ENCODE measurements at regions not wholly inside any gene's neighbourhood (a gene's known extent, or its start where the extent isn't known, plus 50 kb on each side); places are given as distances from the start of the nearest gene placed in this dataset.

DNA sequence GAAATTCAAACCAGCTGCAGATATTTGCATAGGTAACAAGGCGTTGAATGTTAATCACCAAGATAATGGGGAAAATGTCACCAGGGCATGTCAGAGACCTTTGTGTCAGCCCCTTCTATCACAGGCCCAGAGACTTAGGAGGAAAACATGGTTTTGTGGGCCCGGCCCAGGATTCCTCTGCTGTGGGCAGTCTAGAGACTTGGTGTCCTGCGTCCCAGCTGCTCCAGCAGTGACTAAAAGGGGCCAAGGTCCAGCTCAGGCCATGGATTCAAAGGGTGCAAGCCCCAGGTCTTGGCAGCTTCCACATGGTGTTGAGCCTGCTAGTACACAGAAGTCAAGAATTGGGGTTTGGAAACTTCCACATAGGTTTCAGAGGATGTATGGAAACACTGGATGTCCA is 147.5 kb upstream of the ZWINT start:
- TF ChIP-seq ZFX (IDR thresholded peaks at IDR 0.05; ENCODE audit: borderline replicate concordance) = no peak
- TF ChIP-seq, protein P1, sequence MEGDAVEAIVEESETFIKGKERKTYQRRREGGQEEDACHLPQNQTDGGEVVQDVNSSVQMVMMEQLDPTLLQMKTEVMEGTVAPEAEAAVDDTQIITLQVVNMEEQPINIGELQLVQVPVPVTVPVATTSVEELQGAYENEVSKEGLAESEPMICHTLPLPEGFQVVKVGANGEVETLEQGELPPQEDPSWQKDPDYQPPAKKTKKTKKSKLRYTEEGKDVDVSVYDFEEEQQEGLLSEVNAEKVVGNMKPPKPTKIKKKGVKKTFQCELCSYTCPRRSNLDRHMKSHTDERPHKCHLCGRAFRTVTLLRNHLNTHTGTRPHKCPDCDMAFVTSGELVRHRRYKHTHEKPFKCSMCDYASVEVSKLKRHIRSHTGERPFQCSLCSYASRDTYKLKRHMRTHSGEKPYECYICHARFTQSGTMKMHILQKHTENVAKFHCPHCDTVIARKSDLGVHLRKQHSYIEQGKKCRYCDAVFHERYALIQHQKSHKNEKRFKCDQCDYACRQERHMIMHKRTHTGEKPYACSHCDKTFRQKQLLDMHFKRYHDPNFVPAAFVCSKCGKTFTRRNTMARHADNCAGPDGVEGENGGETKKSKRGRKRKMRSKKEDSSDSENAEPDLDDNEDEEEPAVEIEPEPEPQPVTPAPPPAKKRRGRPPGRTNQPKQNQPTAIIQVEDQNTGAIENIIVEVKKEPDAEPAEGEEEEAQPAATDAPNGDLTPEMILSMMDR (IDR thresholded peaks at IDR 0.05) = no peak
- no peak overlapping the region for H3K27ac ChIP-seq

DNA sequence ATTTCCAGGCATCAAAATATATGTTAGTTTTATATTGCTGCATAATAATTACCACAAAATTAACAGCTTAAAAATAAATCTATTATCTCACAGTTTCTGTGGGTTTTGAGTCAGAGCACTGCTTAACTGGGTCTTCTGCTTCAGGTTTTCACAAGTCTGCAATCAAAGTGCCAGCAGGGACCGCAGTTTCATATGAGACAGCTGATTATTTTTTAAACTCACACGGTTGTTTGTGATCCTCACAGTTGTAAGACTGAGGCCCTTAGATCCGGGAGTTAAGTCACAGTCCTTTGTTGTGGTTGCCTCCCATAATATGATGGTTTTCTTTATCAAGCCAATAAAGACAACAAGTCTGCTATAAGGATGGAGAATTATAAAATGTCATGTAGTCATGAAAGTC is 146.0 kb upstream of the ZWINT start:
- TF ChIP-seq, protein P1 (IDR thresholded peaks at IDR 0.05) = no peak
- no peak for TF ChIP-seq ZFX (IDR thresholded peaks at IDR 0.05; ENCODE audit: borderline replicate concordance)
- H3K27ac ChIP-seq = no peak overlapping the region

DNA sequence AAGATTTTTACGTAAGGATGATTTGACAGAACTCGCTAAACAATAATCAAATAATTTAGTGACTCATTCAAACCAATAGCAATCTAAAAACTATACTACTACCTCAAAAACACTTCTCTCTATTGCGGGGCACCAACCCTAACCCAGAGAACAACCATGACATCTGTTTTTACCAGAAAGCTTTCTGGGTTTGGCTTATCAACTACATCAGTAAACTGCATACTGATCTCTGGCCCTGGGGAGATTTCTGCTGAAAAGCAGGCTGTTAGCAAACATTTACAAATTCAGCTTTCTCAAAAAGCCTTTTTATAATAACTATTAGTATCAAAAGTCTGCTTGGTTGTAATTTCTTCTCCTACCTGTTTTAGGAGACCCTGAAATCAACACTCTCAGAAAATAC is 144.5 kb upstream of the ZWINT start:
- no peak overlapping the region for H3K27ac ChIP-seq
- TF ChIP-seq, protein P1 (IDR thresholded peaks at IDR 0.05) = no peak
- no peak for TF ChIP-seq ZFX (IDR thresholded peaks at IDR 0.05; ENCODE audit: borderline replicate concordance)

DNA sequence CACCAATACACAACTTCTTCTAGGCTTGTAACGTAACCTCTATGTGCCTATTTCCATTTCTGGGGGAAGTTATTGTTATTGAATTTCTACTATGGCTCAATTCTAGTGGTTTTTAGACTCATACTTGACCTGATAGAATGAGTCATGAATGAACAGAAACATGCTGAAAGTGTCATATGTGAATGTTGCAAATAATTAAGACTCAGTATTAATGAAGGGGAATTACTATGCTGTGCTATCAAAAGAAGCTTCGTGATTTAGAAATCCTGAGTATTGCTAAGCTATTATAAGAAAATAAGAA is 135.1 kb upstream of the ZWINT start:
- no peak for TF ChIP-seq ZFX (IDR thresholded peaks at IDR 0.05; ENCODE audit: borderline replicate concordance)
- TF ChIP-seq, protein P1 (IDR thresholded peaks at IDR 0.05) = no peak
- H3K27ac ChIP-seq = no peak overlapping the region

DNA sequence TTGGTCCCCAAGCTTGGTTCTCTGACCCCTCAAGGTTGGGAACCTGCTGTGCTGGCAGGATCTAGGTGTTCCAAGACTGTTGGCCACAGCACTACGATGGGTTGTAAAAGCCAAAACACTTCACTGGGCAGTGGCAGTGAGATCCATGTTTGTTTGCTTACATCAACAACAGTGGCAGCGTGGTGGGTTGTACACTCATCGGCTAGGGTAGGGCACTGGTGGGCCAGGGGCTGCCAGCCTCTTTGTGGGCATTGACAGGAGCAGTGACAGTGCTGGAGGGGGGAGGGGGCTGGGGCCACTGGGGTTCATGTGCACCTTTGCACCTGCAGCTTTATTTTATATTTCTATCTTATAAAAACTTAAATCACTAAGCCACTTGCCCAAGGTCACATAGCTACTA is 126.7 kb upstream of the ZWINT start:
- TF ChIP-seq, protein P1 (IDR thresholded peaks at IDR 0.05) = no peak
- no peak for TF ChIP-seq ZFX (IDR thresholded peaks at IDR 0.05; ENCODE audit: borderline replicate concordance)
- H3K27ac ChIP-seq = no peak overlapping the region

DNA sequence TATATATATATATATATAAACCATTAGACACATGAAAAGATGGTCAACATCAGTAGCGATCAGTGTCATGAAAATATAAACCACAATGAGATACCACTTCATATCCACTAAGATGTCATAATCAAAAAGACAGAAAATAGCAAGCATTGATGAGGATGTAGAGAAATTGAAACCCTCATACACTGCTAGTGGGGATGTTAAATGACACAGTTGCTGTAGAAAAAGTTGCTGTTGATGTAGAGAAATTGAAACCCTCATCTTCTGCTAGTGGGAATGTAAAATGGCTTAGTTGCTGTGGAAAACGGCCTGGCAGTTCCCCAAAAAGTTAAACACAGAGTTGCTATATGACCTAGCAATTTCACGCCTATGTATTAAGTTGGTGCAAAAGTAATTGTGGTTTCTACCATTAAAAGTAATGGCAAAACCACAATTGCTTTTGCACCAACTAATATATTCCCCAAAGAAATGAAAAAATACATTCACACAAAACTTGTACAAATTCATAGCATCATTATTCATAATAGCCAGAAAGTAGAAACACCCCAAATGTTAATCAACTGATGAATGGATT is 120.5 kb upstream of the ZWINT start:
- H3K27ac ChIP-seq = no peak overlapping the region
- TF ChIP-seq ZFX (IDR thresholded peaks at IDR 0.05; ENCODE audit: borderline replicate concordance) = no peak
- TF ChIP-seq, protein P1 (IDR thresholded peaks at IDR 0.05) = no peak

DNA sequence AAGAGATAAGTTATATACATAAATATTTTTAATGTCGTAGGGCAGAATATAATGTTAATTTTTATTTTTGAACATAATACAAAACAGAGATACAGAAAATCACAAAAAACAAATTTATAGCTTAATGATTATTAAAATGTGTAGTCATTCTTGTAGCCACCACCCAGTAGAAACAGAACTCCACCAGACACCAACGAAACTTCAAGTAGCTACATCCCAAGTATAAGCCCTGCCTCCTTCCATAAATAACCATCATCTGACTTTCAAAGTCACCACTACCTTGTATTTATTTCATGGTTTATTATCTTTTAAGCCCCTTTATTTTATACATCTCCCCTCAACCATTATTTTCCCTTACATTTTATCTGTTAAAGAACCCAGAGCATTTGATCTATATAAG is 111.9 kb upstream of the ZWINT start:
- no peak for TF ChIP-seq ZFX (IDR thresholded peaks at IDR 0.05; ENCODE audit: borderline replicate concordance)
- no peak overlapping the region for H3K27ac ChIP-seq

DNA sequence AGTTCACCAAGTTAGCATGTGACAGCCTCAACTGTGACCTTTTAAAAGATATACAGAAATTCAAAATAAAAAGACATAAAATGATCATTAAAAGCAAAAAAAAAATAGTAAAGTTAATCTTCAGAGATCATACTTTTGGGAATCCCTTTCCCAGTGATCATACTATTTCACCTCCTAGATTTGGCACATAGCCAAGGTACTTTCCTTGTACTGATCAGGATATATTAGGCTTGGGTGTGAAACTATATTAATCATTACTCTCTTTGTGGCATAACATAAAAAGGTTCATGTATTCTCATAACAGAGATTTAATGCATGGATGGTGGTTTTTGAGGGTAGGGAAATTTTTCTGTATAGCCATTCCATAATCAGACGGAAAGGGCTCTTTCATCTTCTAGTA is 109.6 kb upstream of the ZWINT start:
- H3K27ac ChIP-seq = no peak overlapping the region
- no peak for TF ChIP-seq ZFX (IDR thresholded peaks at IDR 0.05; ENCODE audit: borderline replicate concordance)
- TF ChIP-seq, protein P1 (IDR thresholded peaks at IDR 0.05) = no peak

All from 22Rv1 (cell line).